IMR-90 (cell line): ENCODE measurements at regions not wholly inside any gene's neighbourhood (a gene's known extent, or its start where the extent isn't known, plus 50 kb on each side); places are given as distances from the start of the nearest gene placed in this dataset.

Experiments
- ATAC-seq: fragments of 200-7000 bp; cut with Tn5 transposase; 2 replicates; pipeline ENCODE4 v1.9.1; 2020; ENCODE audit warnings: low read depth, mild to moderate bottlenecking, moderate library complexity
- BruUV-seq: library from RNA; stranded (reverse); fragments of 400-500 nt; replicated peaks from 2 replicates; lab custom pipeline; 2021; lab: Mats Ljungman, UMichigan
- CTCF ChIA-PET: fragments of 300-600 bp; formaldehyde crosslinking; extraction: SDS; loops from one replicate; lab custom pipeline; 2021; ENCODE audit warnings: antibody characterized with exemption; lab: Yijun Ruan, JAX
- POLR2A ChIA-PET: fragments of 300-600 bp; sonication (Branson Sonifier 250); formaldehyde crosslinking; loops from one replicate; lab custom pipeline; 2022; ENCODE audit warnings: antibody characterized with exemption; ENCODE audit not compliant: unreplicated experiment; lab: Charles Lee
- DNase-seq: peaks from one replicate; pipeline ENCODE4 v3.0.0; 2013
- H2AFZ ChIP-seq: replicated peaks from 2 replicates; pipeline ENCODE3; 2013; ENCODE audit warnings: low read length, mild to moderate bottlenecking; ENCODE audit not compliant: poor library complexity
- H2AK5ac ChIP-seq: 2 replicates; pipeline ENCODE4 v1.6.1; 2013; ENCODE audit warnings: low read depth, low read length, inconsistent platforms
- H2AK9ac ChIP-seq: replicated peaks from 2 replicates; pipeline ENCODE3; 2013; ENCODE audit warnings: mild to moderate bottlenecking, low read depth, low read length, moderate library complexity; ENCODE audit not compliant: poor library complexity
- H2BK120ac ChIP-seq: 2 replicates; pipeline ENCODE4 v1.6.1; 2013; ENCODE audit warnings: low read depth, low read length, inconsistent platforms
- H2BK15ac ChIP-seq: 3 replicates; pipeline ENCODE4 v1.6.1; 2013; ENCODE audit warnings: low read depth, low read length, inconsistent platforms
- H2BK20ac ChIP-seq: 2 replicates; pipeline ENCODE4 v1.6.1; 2013; ENCODE audit warnings: low read depth, mild to moderate bottlenecking, inconsistent platforms, low read length, moderate library complexity
- H2BK5ac ChIP-seq: 2 replicates; pipeline ENCODE4 v1.6.1; 2013; ENCODE audit warnings: mild to moderate bottlenecking, low read depth, low read length, inconsistent platforms; ENCODE audit not compliant: poor library complexity, severe bottlenecking
- H3K14ac ChIP-seq: replicated peaks from 2 replicates; pipeline ENCODE4 v1.6.1; 2013; ENCODE audit warnings: low read depth, low read length, inconsistent platforms
- H3K18ac ChIP-seq: 2 replicates; pipeline ENCODE4 v1.6.1; 2013; ENCODE audit warnings: low read depth, low read length, control low read depth
- H3K23ac ChIP-seq: 2 replicates; pipeline ENCODE4 v1.6.1; 2013; ENCODE audit warnings: low read depth, low read length, inconsistent platforms
- H3K27ac ChIP-seq: 2 replicates; pipeline ENCODE4 v1.5.1; 2013; ENCODE audit warnings: mild to moderate bottlenecking, control low read depth, low read length; ENCODE audit not compliant: insufficient read depth
- H3K27me3 ChIP-seq: 2 replicates; pipeline ENCODE4 v1.6.1; 2013; ENCODE audit warnings: low read length; ENCODE audit not compliant: control insufficient read depth, insufficient read depth
- H3K36me3 ChIP-seq: 2 replicates; pipeline ENCODE4 v1.6.1; 2013; ENCODE audit warnings: low read length, mixed read lengths; ENCODE audit not compliant: control insufficient read depth, insufficient read depth
- H3K4ac ChIP-seq: 2 replicates; pipeline ENCODE4 v1.6.1; 2013; ENCODE audit warnings: low read depth, low read length, inconsistent platforms
- H3K4me1 ChIP-seq: 2 replicates; pipeline ENCODE4 v1.6.1; 2013; ENCODE audit warnings: low read length, mixed read lengths; ENCODE audit not compliant: control insufficient read depth, insufficient read depth
- H3K4me2 ChIP-seq: 2 replicates; pipeline ENCODE4 v1.6.1; 2013; ENCODE audit warnings: low read depth, mild to moderate bottlenecking, control low read depth, low read length, moderate library complexity
- H3K4me3 ChIP-seq: 2 replicates; pipeline ENCODE4 v1.5.1; 2013; ENCODE audit warnings: low read depth, mild to moderate bottlenecking, control low read depth, low read length, moderate library complexity; ENCODE audit not compliant: insufficient read depth
- H3K56ac ChIP-seq: 2 replicates; pipeline ENCODE4 v1.6.1; 2013; ENCODE audit warnings: low read length, inconsistent platforms; ENCODE audit not compliant: insufficient read depth; ENCODE audit errors: extremely low read depth
- H3K79me1 ChIP-seq, 2 experiments: 2 replicates each; pipeline ENCODE4 v1.6.1; 2013; ENCODE audit warnings: low read length in 2 of 2, inconsistent platforms in 1 of 2, low read depth in 1 of 2
- H3K9ac ChIP-seq: 2 replicates; pipeline ENCODE4 v1.6.1; 2013; ENCODE audit warnings: low read depth, low read length, control low read depth
- H3K9me1 ChIP-seq: 2 replicates; pipeline ENCODE4 v1.6.1; 2013; ENCODE audit warnings: low read length, inconsistent platforms; ENCODE audit not compliant: insufficient read depth
- H3K9me3 ChIP-seq: 2 replicates; pipeline ENCODE4 v1.6.1; 2013; ENCODE audit warnings: low read length; ENCODE audit not compliant: control insufficient read depth, insufficient read depth
- H4K20me1 ChIP-seq: 2 replicates; pipeline ENCODE4 v1.6.1; 2013; ENCODE audit warnings: low read length, inconsistent platforms; ENCODE audit not compliant: insufficient read depth
- H4K5ac ChIP-seq: 2 replicates; pipeline ENCODE4 v1.6.1; 2013; ENCODE audit warnings: mild to moderate bottlenecking, low read depth, low read length, control low read depth
- H4K8ac ChIP-seq, 2 experiments: 2 replicates each; pipeline ENCODE4 v1.6.1; 2013; ENCODE audit warnings: low read depth in 2 of 2, low read length in 2 of 2, control low read depth in 1 of 2, inconsistent platforms in 1 of 2
- H4K91ac ChIP-seq: 2 replicates; pipeline ENCODE4 v1.6.1; 2013; ENCODE audit warnings: low read depth, low read length, inconsistent platforms; ENCODE audit not compliant: insufficient read depth
- BHLHE40 ChIP-seq: fragments of 150-350 bp; IDR thresholded peaks from 2 replicates; pipeline ENCODE4 v1.6.1; 2016; ENCODE audit warnings: mild to moderate bottlenecking, low read depth, low read length
- CEBPB ChIP-seq: IDR thresholded peaks from 2 replicates; pipeline ENCODE4 v1.6.1; 2012; ENCODE audit warnings: low read depth, low read length, improper control_type of control experiment
- CTCF ChIP-seq: conservative IDR thresholded peaks from 2 replicates; pipeline ENCODE4 v1.5.1; 2012; ENCODE audit warnings: mild to moderate bottlenecking, low read depth, low read length, improper control_type of control experiment
- FOS ChIP-seq: fragments of 150-350 bp; IDR thresholded peaks from 2 replicates; pipeline ENCODE4 v1.6.1; 2016; ENCODE audit warnings: low read depth, low read length
- MAFK ChIP-seq: IDR thresholded peaks from 2 replicates; pipeline ENCODE4 v1.6.1; 2012; ENCODE audit warnings: low read depth, low read length, improper control_type of control experiment
- MXI1 ChIP-seq: IDR thresholded peaks from 2 replicates; pipeline ENCODE4 v1.6.1; 2012; ENCODE audit warnings: low read depth, mild to moderate bottlenecking, low read length, moderate library complexity, borderline replicate concordance
- RAD21 ChIP-seq: IDR thresholded peaks from 2 replicates; pipeline ENCODE4 v1.6.1; 2012; ENCODE audit warnings: low read length, improper control_type of control experiment
- RFX5 ChIP-seq: IDR thresholded peaks from 2 replicates; pipeline ENCODE4 v1.8.0; 2012; ENCODE audit warnings: low read depth, mild to moderate bottlenecking, low read length, moderate library complexity
- WGBS, 2 experiments: methylation state at CpG; one replicate each; pipeline versions ENCODE4 v1.1.5 to v1.1.7; 2013; ENCODE audit warnings: missing lambda C conversion rate in 2 of 2; ENCODE audit not compliant: insufficient read length in 1 of 2; ENCODE audit errors: extremely low coverage in 2 of 2; 5-methylcytosine and 5-hydroxymethylcytosine counted together
- dilution Hi-C: fragments of 300-500 bp; cut with HindIII; formaldehyde crosslinking; loops from one replicate; pipeline ENCODE4 v1.14.3; 2018; ENCODE audit warnings: low sequenced_read_pairs; ENCODE audit not compliant: unreplicated experiment
- in situ Hi-C: fragments of 300-500 bp; cut with MboI; formaldehyde crosslinking; loops from 3 replicates; pipeline ENCODE4 v1.14.3; 2019; ENCODE audit warnings: low sequenced_read_pairs, inconsistent platforms, mixed read lengths
- intact Hi-C: fragments of 100-400 bp; cut with micrococcal nuclease; formaldehyde crosslinking; loops from 2 replicates; pipeline ENCODE4 v1.10.0; 2022
- TF ChIP-seq, protein P1 (sequence below): fragments of 150-350 bp; IDR thresholded peaks from 2 replicates; pipeline ENCODE4 v1.6.1; 2016; ENCODE audit warnings: low read depth, mild to moderate bottlenecking, low read length, moderate library complexity, borderline replicate concordance

DNA sequence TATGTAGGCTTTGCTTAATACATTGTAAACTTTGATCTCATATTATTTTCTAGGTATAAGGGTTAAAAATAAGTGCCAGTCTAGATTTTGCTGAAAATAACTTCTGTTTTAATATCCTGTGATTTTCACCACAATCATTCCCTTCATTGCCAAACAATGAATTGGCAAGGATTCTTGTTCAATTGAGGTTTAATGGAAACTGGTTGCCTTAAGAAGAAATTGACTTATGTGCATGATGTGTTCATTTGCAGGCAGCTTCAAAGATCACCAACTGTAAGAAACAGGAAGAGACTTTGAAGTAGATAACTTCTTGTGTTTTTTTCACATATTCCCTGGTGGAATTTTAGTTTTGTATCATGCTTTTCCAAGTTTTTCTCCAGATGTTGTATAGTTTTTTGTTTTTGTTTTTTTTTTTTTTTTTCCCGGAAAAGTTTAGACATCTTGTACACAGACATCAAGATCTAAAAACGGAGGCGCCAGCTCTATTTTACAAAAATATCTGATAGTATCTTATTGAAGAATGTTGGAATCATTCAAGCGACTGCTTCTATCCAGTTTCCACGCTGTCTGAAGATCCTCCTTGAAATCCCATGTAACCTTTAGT is 108.3 kb downstream of the POSTN start:
- POLR2A ChIA-PET: no interaction called here
- Histone ChIP-seq H2BK15ac (no peak overlapping the region), H3K14ac (no peak overlapping the region), H2BK5ac (no peak overlapping the region), H3K36me3 (no peaks in the 10 kb centered on the region), H4K8ac (no peak overlapping the region), H2AFZ (no peak overlapping the region), H3K9ac (no peak overlapping the region), H2BK20ac (no peak overlapping the region; the same call in 1 of the 2 replicates), H3K4ac (no peak overlapping the region), H3K56ac (no peak overlapping the region), H4K91ac (no peak overlapping the region), H3K4me1 (peaks cover 4% of the 10 kb centered on the region; the same call in 1 of the 2 replicates), H4K5ac (no peak overlapping the region; the same call in 1 of the 2 replicates), H3K4me2 (no peak overlapping the region), H2BK120ac (no peak overlapping the region), H3K27me3 (no peaks in the 10 kb centered on the region), H3K9me3 (no peaks in the 10 kb centered on the region), H3K4me3 (no peak overlapping the region), H2AK5ac (no peak overlapping the region), H3K79me1 (no peaks in the 10 kb centered on the region), H2AK9ac (no peak overlapping the region), H4K20me1 (no peaks in the 10 kb centered on the region), H3K9me1 (peaks cover 5% of the 10 kb centered on the region), H3K27ac (no peak overlapping the region), H3K18ac (peak overlapping the region; percentile 46; the same call in 1 of the 2 replicates), H3K23ac (no peak overlapping the region)
- no CpG with 5 or more reads among the region's 5 CpGs for WGBS, 2 experiments
- DNase-seq: peak; percentile 14
- dilution Hi-C loops: no loop called here
- TF ChIP-seq CTCF: no peak
- TF ChIP-seq MAFK: no peak
- no peak for TF ChIP-seq MXI1
- TF ChIP-seq FOS: no peak
- no peak for TF ChIP-seq CEBPB
- TF ChIP-seq RFX5: no peak
- TF ChIP-seq, protein P1, sequence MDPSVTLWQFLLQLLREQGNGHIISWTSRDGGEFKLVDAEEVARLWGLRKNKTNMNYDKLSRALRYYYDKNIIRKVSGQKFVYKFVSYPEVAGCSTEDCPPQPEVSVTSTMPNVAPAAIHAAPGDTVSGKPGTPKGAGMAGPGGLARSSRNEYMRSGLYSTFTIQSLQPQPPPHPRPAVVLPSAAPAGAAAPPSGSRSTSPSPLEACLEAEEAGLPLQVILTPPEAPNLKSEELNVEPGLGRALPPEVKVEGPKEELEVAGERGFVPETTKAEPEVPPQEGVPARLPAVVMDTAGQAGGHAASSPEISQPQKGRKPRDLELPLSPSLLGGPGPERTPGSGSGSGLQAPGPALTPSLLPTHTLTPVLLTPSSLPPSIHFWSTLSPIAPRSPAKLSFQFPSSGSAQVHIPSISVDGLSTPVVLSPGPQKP: no peak
- no peak for TF ChIP-seq BHLHE40
- TF ChIP-seq RAD21: no peak
- intact Hi-C loops: loop anchor here (1.0 kb wide), 1 partner anchor 8 kb away; no protein-coding TSS in a partner anchor
- no TSS peak for BruUV-seq
- CTCF ChIA-PET: no interaction called here
- ATAC-seq: no peak
- in situ Hi-C loops: no loop called here
